HUES48 (cell line): ENCODE measurements at regions not wholly inside any gene's neighbourhood (a gene's known extent, or its start where the extent isn't known, plus 50 kb on each side); places are given as distances from the start of the nearest gene placed in this dataset.

Source experiments
- H3K27ac ChIP-seq: one replicate; pipeline ENCODE4 v1.7.0; 2013; ENCODE audit warnings: low read depth, low read length, inconsistent platforms
- H3K27me3 ChIP-seq: 2 replicates; pipeline ENCODE4 v1.6.1; 2013; ENCODE audit warnings: mild to moderate bottlenecking, low read length; ENCODE audit not compliant: control insufficient read depth, insufficient read depth
- H3K36me3 ChIP-seq: 2 replicates; pipeline ENCODE4 v1.6.1; 2013; ENCODE audit warnings: low read length; ENCODE audit not compliant: control insufficient read depth, insufficient read depth
- H3K4me1 ChIP-seq: 2 replicates; pipeline ENCODE4 v1.6.1; 2013; ENCODE audit warnings: mild to moderate bottlenecking, low read length; ENCODE audit not compliant: control insufficient read depth, insufficient read depth
- H3K4me3 ChIP-seq: 2 replicates; pipeline ENCODE4 v1.5.1; 2013; ENCODE audit warnings: mild to moderate bottlenecking, low read depth, low read length
- H3K9ac ChIP-seq: 2 replicates; pipeline ENCODE4 v1.6.1; 2013; ENCODE audit warnings: mild to moderate bottlenecking, low read depth, low read length, moderate library complexity
- H3K9me3 ChIP-seq: 2 replicates; pipeline ENCODE4 v1.6.1; 2013; ENCODE audit warnings: low read length; ENCODE audit not compliant: control insufficient read depth, insufficient read depth

GRCh38 chr7:28310460-28310848, 101.9 kb upstream of the CREB5 start:
- Histone ChIP-seq H3K27me3 (no peaks in the 10 kb centered on the region), H3K4me1 (peaks cover 10% of the 10 kb centered on the region), H3K27ac (no peak overlapping the region), H3K4me3 (no peak overlapping the region), H3K9me3 (no peaks in the 10 kb centered on the region), H3K36me3 (no peaks in the 10 kb centered on the region), H3K9ac (no peak overlapping the region)

- no peak overlapping the region for H3K9ac ChIP-seq
- H3K27me3 ChIP-seq = no peaks in the 10 kb centered on the region
- peaks cover 10% of the 10 kb centered on the region for H3K4me1 ChIP-seq
- no peaks in the 10 kb centered on the region for H3K36me3 ChIP-seq
- no peak overlapping the region for H3K4me3 ChIP-seq
- no peak overlapping the region for H3K27ac ChIP-seq
- H3K9me3 ChIP-seq = no peaks in the 10 kb centered on the region
These were observed 100.6 kb upstream of the CREB5 start for GRCh38 chr7:28311670-28312069.

- Histone ChIP-seq H3K27ac (no peak overlapping the region), H3K4me3 (no peak overlapping the region), H3K27me3 (no peaks in the 10 kb centered on the region), H3K36me3 (no peaks in the 10 kb centered on the region), H3K9me3 (no peaks in the 10 kb centered on the region), H3K9ac (no peak overlapping the region), H3K4me1 (peaks cover 10% of the 10 kb centered on the region)
These were observed 99.4 kb upstream of the CREB5 start for GRCh38 chr7:28312948-28313347.

GRCh38 chr7:28314841-28315240, 97.5 kb upstream of the CREB5 start:
- Histone ChIP-seq H3K36me3 (no peaks in the 10 kb centered on the region), H3K4me1 (peaks cover 10% of the 10 kb centered on the region), H3K4me3 (no peak overlapping the region), H3K27ac (no peak overlapping the region), H3K27me3 (no peaks in the 10 kb centered on the region), H3K9ac (no peak overlapping the region), H3K9me3 (no peaks in the 10 kb centered on the region)

- Histone ChIP-seq H3K27ac (no peak overlapping the region), H3K36me3 (no peaks in the 10 kb centered on the region), H3K9ac (no peak overlapping the region), H3K9me3 (no peaks in the 10 kb centered on the region), H3K27me3 (no peaks in the 10 kb centered on the region), H3K4me1 (peaks cover 10% of the 10 kb centered on the region), H3K4me3 (no peak overlapping the region)
These were observed 96.5 kb upstream of the CREB5 start for GRCh38 chr7:28315565-28316410.

- Histone ChIP-seq H3K27ac (no peak overlapping the region), H3K27me3 (no peaks in the 10 kb centered on the region), H3K9me3 (no peaks in the 10 kb centered on the region), H3K4me3 (no peak overlapping the region), H3K36me3 (no peaks in the 10 kb centered on the region), H3K9ac (no peak overlapping the region), H3K4me1 (peaks cover 5% of the 10 kb centered on the region)
These were observed 95.8 kb upstream of the CREB5 start for GRCh38 chr7:28316489-28316888.

- Histone ChIP-seq H3K4me1 (no peaks in the 10 kb centered on the region), H3K27ac (no peak overlapping the region)
These were observed 94.1 kb upstream of the CREB5 start for GRCh38 chr7:28318101-28318762.

GRCh38 chr7:28323833-28324232, 88.5 kb upstream of the CREB5 start:
- Histone ChIP-seq H3K27me3 (no peaks in the 10 kb centered on the region), H3K9ac (no peak overlapping the region), H3K9me3 (no peaks in the 10 kb centered on the region), H3K27ac (no peak overlapping the region), H3K4me1 (peaks cover 4% of the 10 kb centered on the region; the same call in 1 of the 2 replicates), H3K4me3 (no peak overlapping the region), H3K36me3 (no peaks in the 10 kb centered on the region)

More at GRCh38 chr7:28318101-28318762, 94.1 kb upstream of the CREB5 start:
- H3K27me3 ChIP-seq = no peaks in the 10 kb centered on the region
- H3K4me3 ChIP-seq = no peak overlapping the region
- H3K9me3 ChIP-seq = no peaks in the 10 kb centered on the region
- no peaks in the 10 kb centered on the region for H3K36me3 ChIP-seq
- no peak overlapping the region for H3K9ac ChIP-seq

GRCh38 chr7:28328146-28328545, 84.2 kb upstream of the CREB5 start:
- Histone ChIP-seq H3K9me3 (no peaks in the 10 kb centered on the region), H3K36me3 (no peaks in the 10 kb centered on the region), H3K27ac (no peak overlapping the region), H3K27me3 (no peaks in the 10 kb centered on the region), H3K4me1 (peaks cover 4% of the 10 kb centered on the region; the same call in 1 of the 2 replicates), H3K4me3 (no peak overlapping the region), H3K9ac (no peak overlapping the region)

- H3K27ac ChIP-seq = no peak overlapping the region
- no peaks in the 10 kb centered on the region for H3K36me3 ChIP-seq
- no peaks in the 10 kb centered on the region for H3K27me3 ChIP-seq
- H3K4me3 ChIP-seq = no peak overlapping the region
- no peak overlapping the region for H3K9ac ChIP-seq
- no peaks in the 10 kb centered on the region for H3K9me3 ChIP-seq
- peaks cover 4% of the 10 kb centered on the region; the same call in 1 of the 2 replicates for H3K4me1 ChIP-seq
These were observed 83.3 kb upstream of the CREB5 start for GRCh38 chr7:28328822-28329660.
